Endothelial cell of umbilical vein (primary cell): ENCODE measurements at regions not wholly inside any gene's neighbourhood (a gene's known extent, or its start where the extent isn't known, plus 50 kb on each side); places are given as distances from the start of the nearest gene placed in this dataset.

Experiments
- BruUV-seq: library from RNA; stranded (reverse); fragments of 400-500 nt; replicated peaks from 2 replicates; lab custom pipeline; 2021; lab: Mats Ljungman, UMichigan
- CTCF ChIA-PET: fragments of 300-600, 350-600 bp; sonication (Branson Sonifier 250); formaldehyde crosslinking; loops from one replicate; lab custom pipeline; 2021; ENCODE audit warnings: antibody characterized with exemption, inconsistent platforms; lab: Charles Lee
- POLR2A ChIA-PET: fragments of 300-600, 350-600 bp; sonication (Branson Sonifier 250); formaldehyde crosslinking; loops from one replicate; lab custom pipeline; 2021; ENCODE audit warnings: antibody characterized with exemption, inconsistent platforms; lab: Charles Lee
- DNase-seq: peaks from one replicate; pipeline ENCODE4 v3.0.0-alpha.2; 2011; ENCODE audit warnings: low read depth, low spot score
- FAIRE-seq: peaks from 2 replicates; lab custom pipeline; 2011; peaks lifted over from hg19 to GRCh38; lab: Jason Lieb, UNC
- H2AFZ ChIP-seq: 2 replicates; pipeline ENCODE4 v1.6.0; 2012; ENCODE audit warnings: low read depth, low read length, control low read depth, inconsistent platforms
- H3K27ac ChIP-seq: 2 replicates; pipeline ENCODE4 v1.5.1; 2011; ENCODE audit warnings: low read depth, mild to moderate bottlenecking, control low read depth, low read length, moderate library complexity; ENCODE audit not compliant: insufficient read depth
- H3K27me3 ChIP-seq, 2 experiments: 2 replicates each; pipeline versions ENCODE4 v1.6.0 to v1.6.1; 2011; ENCODE audit warnings: low read length in 2 of 2, mixed read lengths in 1 of 2; ENCODE audit not compliant: control insufficient read depth in 2 of 2, insufficient read depth in 2 of 2
- H3K36me3 ChIP-seq, 2 experiments: 2 replicates in 1 of 2; 3 replicates in 1 of 2; pipeline ENCODE4 v1.5.1; 2011; ENCODE audit warnings: low read length in 2 of 2, mild to moderate bottlenecking in 1 of 2, moderate library complexity in 1 of 2; ENCODE audit not compliant: control insufficient read depth in 2 of 2, insufficient read depth in 2 of 2; ENCODE audit errors: extremely low read depth in 1 of 2
- H3K4me1 ChIP-seq: 3 replicates; pipeline ENCODE4 v1.5.1; 2011; ENCODE audit warnings: mild to moderate bottlenecking, low read length; ENCODE audit not compliant: control insufficient read depth, insufficient read depth; ENCODE audit errors: extremely low read depth
- H3K4me2 ChIP-seq: 2 replicates; pipeline ENCODE4 v1.6.1; 2011; ENCODE audit warnings: low read length, control low read depth, mixed read lengths; ENCODE audit not compliant: insufficient read depth
- H3K4me3 ChIP-seq, 3 experiments: fragments of 200-600 bp in 1 of 3; sonication (generic), shearing (Covaris generic) in 1 of 3; replicated peaks in 1 of 3; 2 replicates each; pipeline ENCODE4 v1.5.1; 2011 to 2016; ENCODE audit warnings: control low read depth in 3 of 3, low read length in 3 of 3, mild to moderate bottlenecking in 2 of 3, inconsistent platforms in 1 of 3, low read depth in 1 of 3, moderate library complexity in 1 of 3; ENCODE audit not compliant: insufficient read depth in 1 of 3
- H3K79me2 ChIP-seq: 2 replicates; pipeline ENCODE4 v1.6.0; 2012; ENCODE audit warnings: low read length, inconsistent platforms; ENCODE audit not compliant: control insufficient read depth, insufficient read depth
- H3K9ac ChIP-seq: replicated peaks from 2 replicates; pipeline ENCODE3; 2011; ENCODE audit warnings: low read length, control low read depth; ENCODE audit not compliant: insufficient read depth; ENCODE audit errors: extremely low read depth
- H3K9me1 ChIP-seq: replicated peaks from 3 replicates; pipeline ENCODE4 v1.6.0; 2011; ENCODE audit warnings: mild to moderate bottlenecking, low read length; ENCODE audit not compliant: control insufficient read depth, insufficient read depth; ENCODE audit errors: extremely low read depth
- H3K9me3 ChIP-seq: replicated peaks from 2 replicates; pipeline ENCODE4 v1.5.1; 2012; ENCODE audit warnings: low read length, inconsistent platforms; ENCODE audit not compliant: control insufficient read depth, insufficient read depth
- H4K20me1 ChIP-seq: replicated peaks from 2 replicates; pipeline ENCODE3; 2011; ENCODE audit warnings: mild to moderate bottlenecking, low read length; ENCODE audit not compliant: control insufficient read depth, insufficient read depth; ENCODE audit errors: extremely low read depth
- CTCF ChIP-seq, 2 donors: IDR thresholded peaks; 1 replicate in 1 of 2; 2 replicates in 1 of 2; pipeline ENCODE4 v1.5.1; 2011; ENCODE audit warnings: low read length in 2 of 2, mild to moderate bottlenecking in 2 of 2, moderate library complexity in 2 of 2, control low read depth in 1 of 2, inconsistent platforms in 1 of 2, low read depth in 1 of 2; ENCODE audit not compliant: insufficient read depth in 1 of 2; ENCODE audit errors: extremely low read depth in 1 of 2
- EZH2 ChIP-seq: IDR thresholded peaks from 2 replicates; pipeline ENCODE4 v1.6.1; 2012; ENCODE audit warnings: borderline replicate concordance, low read depth, mild to moderate bottlenecking, moderate library complexity, low read length, inconsistent platforms; ENCODE audit not compliant: severe bottlenecking
- FOS ChIP-seq: IDR thresholded peaks from 2 replicates; pipeline ENCODE4 v1.6.1; 2011; ENCODE audit warnings: mild to moderate bottlenecking, low read length, moderate library complexity, borderline replicate concordance; ENCODE audit not compliant: insufficient read depth
- JUN ChIP-seq: IDR thresholded peaks from 2 replicates; pipeline ENCODE4 v1.6.1; 2011; ENCODE audit warnings: borderline replicate concordance, low read depth; ENCODE audit not compliant: insufficient read length, insufficient read depth
- MAX ChIP-seq: IDR thresholded peaks from 2 replicates; pipeline ENCODE4 v1.6.1; 2011; ENCODE audit not compliant: insufficient read depth, insufficient read length
- POLR2A ChIP-seq: IDR thresholded peaks from 2 replicates; pipeline ENCODE4 v1.6.1; 2012; ENCODE audit warnings: low read depth, mild to moderate bottlenecking, control low read depth, low read length
- POLR2AphosphoS5 ChIP-seq: IDR thresholded peaks from 2 replicates; pipeline ENCODE4 v1.6.1; 2012; ENCODE audit warnings: low read depth, mild to moderate bottlenecking, control low read depth, low read length, moderate library complexity; ENCODE audit not compliant: insufficient read depth
- dilution Hi-C: fragments of 300-500 bp; cut with MboI; formaldehyde crosslinking; loops from one replicate; pipeline ENCODE4 v1.15.0; 2019; ENCODE audit warnings: low sequenced_read_pairs; ENCODE audit not compliant: extremely low pct_ligation_motif_present
- intact Hi-C: fragments of 100-400 bp; cut with micrococcal nuclease; formaldehyde crosslinking; loops from one replicate; pipeline ENCODE4 v1.10.0; 2022

- BruUV-seq, result no TSS peak
- Histone ChIP-seq H4K20me1 (no peaks in the 10 kb centered on the region), H3K9me3 (no peaks in the 10 kb centered on the region), H3K9ac (no peak overlapping the region), H3K79me2 (no peaks in the 10 kb centered on the region), H3K4me2 (no peak overlapping the region), H3K36me3 (no peaks in the 10 kb centered on the region), H3K27me3 (peaks cover 7 to 21% of the 10 kb centered on the region in 2 experiments), H3K4me1 (no peaks in the 10 kb centered on the region), H3K27ac (no peak overlapping the region), H3K4me3 (no peak overlapping the region), H3K9me1 (no peaks in the 10 kb centered on the region), H2AFZ (no peak overlapping the region)
- POLR2A ChIA-PET, result no interaction called here
- intact Hi-C loops (no loop called here), dilution Hi-C loops (no loop called here)
- TF ChIP-seq EZH2 (no peak), CTCF (IDR thresholded peaks at IDR 0.05; ENCODE audit: extremely low read depth in 1 of 2, insufficient read depth in 1 of 2, low read depth in 1 of 2, low read length in 2 of 2) (no peak), FOS (no peak), POLR2AphosphoS5 (no peak)
- CTCF ChIA-PET, result no interaction called here
- DNase-seq, result no peak
- FAIRE-seq, result no peak
Observed at GRCh38 chr5:71907608-71908145, 188.6 kb downstream of the CARTPT start.

DNA sequence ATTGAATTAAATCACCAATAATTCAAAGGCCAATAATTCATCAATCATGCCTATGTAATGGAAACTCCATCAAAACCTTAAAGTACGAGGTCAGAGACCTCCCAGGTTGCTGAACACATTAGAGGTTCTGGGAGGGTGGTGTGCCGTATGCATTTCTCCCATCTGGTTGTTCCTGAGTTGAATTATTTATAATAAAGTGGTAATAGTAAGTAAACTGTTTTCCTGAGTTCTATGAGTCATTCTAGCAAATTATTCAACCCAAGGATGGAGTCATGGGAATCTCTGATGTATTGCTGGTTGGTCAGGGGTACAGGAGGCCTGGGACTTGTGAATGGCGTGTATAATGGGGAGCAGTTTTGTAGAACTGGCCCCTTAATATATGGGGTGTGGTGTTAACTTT lies 191.7 kb downstream of the CARTPT start:
- no TSS peak for BruUV-seq
- peaks cover 8 to 30% of the 10 kb centered on the region in 2 experiments for H3K27me3 ChIP-seq
- CTCF ChIA-PET, result no interaction called here

More for the DNA sequence above, 191.7 kb downstream of the CARTPT start:
- DNase-seq (no peak), FAIRE-seq (no peak)
- H3K9me3 ChIP-seq, result no peaks in the 10 kb centered on the region
- dilution Hi-C loops (no loop called here), intact Hi-C loops (no loop called here)
- no peak overlapping the region for H3K9ac ChIP-seq
- H3K4me3 ChIP-seq, result no peak overlapping the region
- H3K4me2 ChIP-seq, result no peak overlapping the region
- POLR2A ChIA-PET, result no interaction called here
- TF ChIP-seq JUN (no peak), MAX (no peak), EZH2 (no peak), CTCF (IDR thresholded peaks at IDR 0.05; ENCODE audit: extremely low read depth in 1 of 2, insufficient read depth in 1 of 2, low read depth in 1 of 2, low read length in 2 of 2) (no peak), POLR2AphosphoS5 (no peak), POLR2A (no peak)
- no peaks in the 10 kb centered on the region for H4K20me1 ChIP-seq
- H2AFZ ChIP-seq, result no peak overlapping the region
- H3K79me2 ChIP-seq, result no peaks in the 10 kb centered on the region
- no peaks in the 10 kb centered on the region for H3K9me1 ChIP-seq
- no peaks in the 10 kb centered on the region for H3K36me3 ChIP-seq
- H3K27ac ChIP-seq, result no peak overlapping the region
- H3K4me1 ChIP-seq, result no peaks in the 10 kb centered on the region
